AG04450 (cell line): ENCODE measurements at regions not wholly inside any gene's neighbourhood (a gene's known extent, or its start where the extent isn't known, plus 50 kb on each side); places are given as distances from the start of the nearest gene placed in this dataset.

Experiments used
- CTCF ChIA-PET: fragments of 300-600, 350-600 bp; formaldehyde crosslinking; extraction: SDS; loops from one replicate; lab custom pipeline; 2022; ENCODE audit warnings: antibody characterized with exemption, inconsistent platforms; lab: Charles Lee
- POLR2A ChIA-PET: fragments of 350-600 bp; formaldehyde crosslinking; extraction: SDS; loops from one replicate; lab custom pipeline; 2021; ENCODE audit warnings: antibody characterized with exemption, inconsistent platforms; lab: Yijun Ruan, JAX
- DNase-seq: peaks from one replicate; pipeline ENCODE4 v3.0.0-alpha.2; 2011; ENCODE audit warnings: low read depth, low spot score
- H3K27ac ChIP-seq: one replicate; pipeline ENCODE4 v1.5.1; 2012; ENCODE audit warnings: low read depth, low read length, control low read depth
- H3K27me3 ChIP-seq: one replicate; pipeline ENCODE4 v1.6.0; 2012; ENCODE audit warnings: low read length; ENCODE audit not compliant: control insufficient read depth, insufficient read depth
- H3K4me3 ChIP-seq: 2 replicates; pipeline ENCODE4 v1.5.1; 2011; ENCODE audit warnings: mild to moderate bottlenecking, low read depth, low read length, control low read depth
- H3K9me3 ChIP-seq: 2 replicates; pipeline ENCODE4 v1.5.1; 2012; ENCODE audit warnings: low read length; ENCODE audit not compliant: control insufficient read depth, insufficient read depth
- TF ChIP-seq, protein P1 (sequence below): IDR thresholded peaks from 2 replicates; pipeline ENCODE4 v1.5.1; 2011; ENCODE audit warnings: low read depth, low read length, control low read depth, inconsistent platforms

DNA sequence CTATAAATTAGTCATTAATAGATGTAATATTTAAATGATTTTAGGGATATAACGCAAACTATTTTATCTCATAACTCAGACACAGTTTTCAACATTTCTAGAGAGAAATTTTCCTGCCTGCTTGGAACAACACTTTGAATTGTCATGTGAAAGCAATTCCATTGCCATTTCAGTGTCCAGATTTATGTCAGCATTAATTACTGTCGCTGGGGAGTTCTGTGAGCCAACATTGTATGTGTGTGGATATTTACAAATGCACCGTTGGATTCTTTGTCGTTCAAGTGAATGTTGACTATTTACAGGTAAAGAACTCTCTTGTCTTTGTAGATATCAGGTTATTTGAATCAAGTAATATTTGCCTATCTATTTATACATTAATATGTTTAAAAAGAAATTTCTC is 465.3 kb upstream of the RGS6 start:
- no peak overlapping the region for H3K27ac ChIP-seq
- CTCF ChIA-PET: no interaction called here
- no peak for DNase-seq
- no peaks in the 10 kb centered on the region for H3K27me3 ChIP-seq
- peaks cover 14% of the 10 kb centered on the region for H3K9me3 ChIP-seq
- POLR2A ChIA-PET: interaction anchor here (0.6 kb wide), 1 partner anchor 26 kb away, joined by 3 read pairs; no protein-coding TSS in a partner anchor
- no peak overlapping the region for H3K4me3 ChIP-seq
- TF ChIP-seq, protein P1, sequence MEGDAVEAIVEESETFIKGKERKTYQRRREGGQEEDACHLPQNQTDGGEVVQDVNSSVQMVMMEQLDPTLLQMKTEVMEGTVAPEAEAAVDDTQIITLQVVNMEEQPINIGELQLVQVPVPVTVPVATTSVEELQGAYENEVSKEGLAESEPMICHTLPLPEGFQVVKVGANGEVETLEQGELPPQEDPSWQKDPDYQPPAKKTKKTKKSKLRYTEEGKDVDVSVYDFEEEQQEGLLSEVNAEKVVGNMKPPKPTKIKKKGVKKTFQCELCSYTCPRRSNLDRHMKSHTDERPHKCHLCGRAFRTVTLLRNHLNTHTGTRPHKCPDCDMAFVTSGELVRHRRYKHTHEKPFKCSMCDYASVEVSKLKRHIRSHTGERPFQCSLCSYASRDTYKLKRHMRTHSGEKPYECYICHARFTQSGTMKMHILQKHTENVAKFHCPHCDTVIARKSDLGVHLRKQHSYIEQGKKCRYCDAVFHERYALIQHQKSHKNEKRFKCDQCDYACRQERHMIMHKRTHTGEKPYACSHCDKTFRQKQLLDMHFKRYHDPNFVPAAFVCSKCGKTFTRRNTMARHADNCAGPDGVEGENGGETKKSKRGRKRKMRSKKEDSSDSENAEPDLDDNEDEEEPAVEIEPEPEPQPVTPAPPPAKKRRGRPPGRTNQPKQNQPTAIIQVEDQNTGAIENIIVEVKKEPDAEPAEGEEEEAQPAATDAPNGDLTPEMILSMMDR: no peak

DNA sequence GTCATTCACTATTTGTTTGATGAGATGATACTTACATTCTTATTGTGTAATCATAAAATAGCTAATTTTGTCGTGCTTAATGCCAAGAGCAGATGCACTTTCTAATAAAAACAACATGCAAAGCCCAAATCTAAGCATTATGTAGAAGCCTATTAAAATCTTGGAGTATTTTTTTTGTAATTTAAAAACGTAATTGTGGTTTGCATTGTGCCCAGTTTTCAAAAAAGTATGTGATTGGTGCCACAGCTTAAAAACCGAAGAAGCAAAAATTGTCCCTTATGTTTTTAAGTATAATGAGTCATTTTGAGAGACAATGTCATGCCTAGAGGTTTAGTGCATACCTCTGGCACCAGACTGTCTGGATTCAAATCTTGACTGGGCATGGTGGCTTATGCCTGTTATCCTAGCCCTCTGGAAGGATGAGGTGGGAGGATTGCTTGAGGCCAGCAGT is 464.8 kb upstream of the RGS6 start:
- no peak for DNase-seq
- POLR2A ChIA-PET: interaction anchor here (0.6 kb wide), 1 partner anchor 26 kb away, joined by 3 read pairs; no protein-coding TSS in a partner anchor
- peaks cover 14% of the 10 kb centered on the region for H3K9me3 ChIP-seq
- CTCF ChIA-PET: no interaction called here
- no peak overlapping the region for H3K4me3 ChIP-seq
- TF ChIP-seq, protein P1: no peak
- no peak overlapping the region for H3K27ac ChIP-seq
- H3K27me3 ChIP-seq: no peaks in the 10 kb centered on the region

DNA sequence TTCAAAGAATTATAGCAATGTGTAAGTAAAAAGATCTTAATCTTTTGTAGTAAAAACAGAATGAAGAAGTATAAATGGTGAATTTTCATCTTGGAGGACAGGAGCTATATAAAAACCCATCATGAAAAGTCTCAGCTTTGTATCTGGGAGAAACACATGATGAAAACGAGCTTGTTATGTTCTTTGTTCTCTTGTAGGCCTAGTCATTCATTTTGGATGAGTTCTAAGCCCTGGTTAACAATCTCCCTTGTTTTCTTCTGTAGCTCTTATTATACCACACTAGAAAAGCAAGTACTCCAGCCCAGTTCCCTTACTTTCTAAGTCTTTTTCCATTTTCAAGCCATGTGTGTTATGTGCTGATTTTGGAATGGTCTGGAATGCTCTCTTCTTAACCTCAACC is 463.5 kb upstream of the RGS6 start:
- H3K9me3 ChIP-seq: peaks cover 8% of the 10 kb centered on the region
- H3K4me3 ChIP-seq: no peak overlapping the region
- no peaks in the 10 kb centered on the region for H3K27me3 ChIP-seq
- TF ChIP-seq, protein P1: no peak
- H3K27ac ChIP-seq: no peak overlapping the region
- ChIA-PET CTCF (no interaction called here), POLR2A (no interaction called here)
- no peak for DNase-seq

DNA sequence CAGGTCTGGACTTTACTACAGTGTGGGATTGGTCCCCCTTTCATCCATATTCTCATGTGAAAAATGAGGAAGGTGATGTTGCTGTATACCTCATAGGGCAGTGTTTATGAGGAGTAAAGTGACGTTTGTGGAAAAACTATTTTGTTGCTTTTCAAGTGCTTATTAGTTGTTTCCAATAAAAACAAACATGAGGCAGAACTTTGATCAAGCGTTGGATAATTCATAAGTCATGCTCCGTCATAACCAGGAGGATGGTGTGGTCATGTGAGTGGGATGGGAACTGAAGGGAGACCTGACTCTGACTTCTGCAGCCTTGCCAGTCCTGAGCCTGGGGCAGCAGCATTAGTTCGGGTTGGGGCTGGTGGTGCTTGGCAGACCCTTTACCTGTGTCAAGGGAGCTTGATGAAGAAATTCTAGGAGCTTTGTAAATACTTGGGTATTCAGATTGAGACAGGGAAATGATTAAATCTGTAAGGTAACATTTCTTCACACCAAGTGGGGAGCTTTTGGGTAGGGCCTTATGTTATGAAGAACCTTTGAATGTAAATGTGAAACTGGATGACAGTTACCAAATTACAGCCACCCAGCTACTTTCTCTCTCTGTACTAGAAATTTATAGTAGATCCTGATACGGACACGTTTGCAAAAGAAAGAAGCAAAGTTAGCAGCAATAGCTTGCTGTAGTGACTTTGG is 462.4 kb upstream of the RGS6 start:
- Histone ChIP-seq H3K4me3 (no peak overlapping the region), H3K27me3 (no peaks in the 10 kb centered on the region), H3K9me3 (no peaks in the 10 kb centered on the region), H3K27ac (no peak overlapping the region)
- CTCF ChIA-PET: interaction anchor here (1.0 kb wide), 1 partner anchor 283 kb away, joined by 3 read pairs; no protein-coding TSS in a partner anchor
- TF ChIP-seq, protein P1: no peak
- no peak for DNase-seq
- POLR2A ChIA-PET: no interaction called here

- TF ChIP-seq, protein P1: no peak
- no peak overlapping the region for H3K27ac ChIP-seq
- no peaks in the 10 kb centered on the region for H3K27me3 ChIP-seq
- POLR2A ChIA-PET: interaction anchor here (0.6 kb wide), 1 partner anchor 75 kb away, joined by 10 read pairs; no protein-coding TSS in a partner anchor
- CTCF ChIA-PET: interaction anchor here (0.7 kb wide), 1 partner anchor 241 kb away, joined by 3 read pairs; no protein-coding TSS in a partner anchor
- no peaks in the 10 kb centered on the region for H3K9me3 ChIP-seq
- DNase-seq: no peak
- H3K4me3 ChIP-seq: no peak overlapping the region
Observed at GRCh38 chr14:71471634-71472355, 460.4 kb upstream of the RGS6 start.
